ENCODE measurements at regions not wholly inside any gene's neighbourhood (a gene's known extent, or its start where the extent isn't known, plus 50 kb on each side); places are given as distances from the start of the nearest gene placed in this dataset.

DNA sequence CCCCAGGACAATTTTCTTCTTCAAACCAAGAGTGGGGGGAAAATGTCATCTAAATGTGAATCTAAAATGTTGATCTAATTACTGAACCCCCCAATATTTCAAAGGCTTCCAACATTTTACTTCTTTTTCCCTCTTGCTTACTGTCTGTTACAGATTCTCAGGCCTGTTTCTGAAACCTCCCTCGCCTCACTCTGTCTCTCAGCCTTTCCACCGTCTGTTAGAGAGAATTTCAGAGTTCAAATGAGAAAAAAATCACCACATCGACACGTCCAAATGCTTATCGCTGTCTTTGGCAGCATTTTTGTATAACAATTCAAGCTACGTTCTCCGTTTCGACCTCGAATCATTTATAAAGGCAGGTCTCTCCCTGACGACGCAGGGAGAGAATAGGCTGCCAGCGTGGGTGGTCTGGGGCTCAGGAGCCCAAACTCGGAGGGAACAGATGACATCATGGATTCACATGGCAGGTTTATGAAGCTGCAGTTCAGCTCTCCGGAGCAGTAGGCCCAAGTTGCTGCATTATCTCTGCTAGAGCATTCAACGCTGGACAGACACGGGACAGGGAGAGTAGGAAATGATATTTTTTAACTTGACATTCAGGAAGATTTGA, 139.8 kb downstream of the GAS1 start:
- TF ChIP-seq, protein P1, sequence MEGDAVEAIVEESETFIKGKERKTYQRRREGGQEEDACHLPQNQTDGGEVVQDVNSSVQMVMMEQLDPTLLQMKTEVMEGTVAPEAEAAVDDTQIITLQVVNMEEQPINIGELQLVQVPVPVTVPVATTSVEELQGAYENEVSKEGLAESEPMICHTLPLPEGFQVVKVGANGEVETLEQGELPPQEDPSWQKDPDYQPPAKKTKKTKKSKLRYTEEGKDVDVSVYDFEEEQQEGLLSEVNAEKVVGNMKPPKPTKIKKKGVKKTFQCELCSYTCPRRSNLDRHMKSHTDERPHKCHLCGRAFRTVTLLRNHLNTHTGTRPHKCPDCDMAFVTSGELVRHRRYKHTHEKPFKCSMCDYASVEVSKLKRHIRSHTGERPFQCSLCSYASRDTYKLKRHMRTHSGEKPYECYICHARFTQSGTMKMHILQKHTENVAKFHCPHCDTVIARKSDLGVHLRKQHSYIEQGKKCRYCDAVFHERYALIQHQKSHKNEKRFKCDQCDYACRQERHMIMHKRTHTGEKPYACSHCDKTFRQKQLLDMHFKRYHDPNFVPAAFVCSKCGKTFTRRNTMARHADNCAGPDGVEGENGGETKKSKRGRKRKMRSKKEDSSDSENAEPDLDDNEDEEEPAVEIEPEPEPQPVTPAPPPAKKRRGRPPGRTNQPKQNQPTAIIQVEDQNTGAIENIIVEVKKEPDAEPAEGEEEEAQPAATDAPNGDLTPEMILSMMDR (IDR thresholded peaks at IDR 0.05) = no peak

DNA sequence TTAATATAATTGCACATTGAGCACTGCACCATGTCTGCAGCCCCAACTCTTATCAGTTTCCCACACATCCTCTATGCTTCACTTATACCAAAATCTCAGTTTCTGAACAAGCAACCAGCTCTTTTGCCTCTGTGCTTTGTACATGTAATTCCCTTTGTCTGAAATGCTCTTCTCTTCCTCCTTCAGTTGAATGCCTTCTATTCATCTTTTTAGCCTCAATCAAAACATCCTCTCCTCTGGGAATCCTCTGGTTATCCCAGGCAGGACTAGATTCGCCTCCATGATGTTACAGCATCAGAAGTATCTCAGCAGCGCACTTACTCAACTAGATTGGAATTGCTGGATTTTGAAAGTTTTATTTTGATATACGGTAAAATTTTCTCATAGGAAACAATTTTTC, 143.3 kb downstream of the GAS1 start:
- TF ChIP-seq, protein P1 (IDR thresholded peaks at IDR 0.05) = no peak

DNA sequence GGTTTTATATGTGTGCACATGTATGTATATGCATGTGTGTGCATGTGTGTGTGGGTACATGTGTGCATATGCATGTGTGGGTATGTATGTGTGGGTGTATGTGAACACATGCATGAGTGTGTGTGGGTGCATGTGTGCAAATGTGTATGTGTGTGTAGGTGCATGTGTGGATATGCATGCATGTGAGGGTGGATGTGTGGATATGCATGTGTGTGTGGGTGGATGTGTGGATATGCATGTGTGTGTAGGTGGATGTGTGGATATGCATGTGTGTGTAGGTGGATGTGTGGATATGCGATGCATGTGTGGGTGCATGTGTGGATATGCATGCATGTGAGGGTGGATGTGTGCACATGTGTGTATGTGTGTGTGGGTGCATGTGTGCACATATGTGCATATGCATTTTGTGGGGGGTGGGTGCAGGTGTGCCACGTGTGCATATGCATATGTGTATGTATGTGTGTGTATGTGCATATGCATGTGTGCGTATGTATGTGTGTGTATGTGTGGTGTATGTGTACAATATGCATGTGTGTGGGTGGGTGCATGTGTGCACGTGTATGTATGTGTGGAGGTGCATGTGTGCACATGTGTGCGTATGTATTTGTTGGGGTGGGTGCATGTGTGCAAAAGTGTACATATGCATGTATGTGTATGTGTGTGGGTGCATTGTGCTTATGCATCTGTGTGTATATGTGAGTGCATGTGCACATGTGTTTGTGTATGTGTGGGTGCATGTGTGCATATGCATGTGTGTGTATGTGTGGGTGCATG, 144.2 kb downstream of the GAS1 start:
- TF ChIP-seq, protein P1 (IDR thresholded peaks at IDR 0.05) = no peak

DNA sequence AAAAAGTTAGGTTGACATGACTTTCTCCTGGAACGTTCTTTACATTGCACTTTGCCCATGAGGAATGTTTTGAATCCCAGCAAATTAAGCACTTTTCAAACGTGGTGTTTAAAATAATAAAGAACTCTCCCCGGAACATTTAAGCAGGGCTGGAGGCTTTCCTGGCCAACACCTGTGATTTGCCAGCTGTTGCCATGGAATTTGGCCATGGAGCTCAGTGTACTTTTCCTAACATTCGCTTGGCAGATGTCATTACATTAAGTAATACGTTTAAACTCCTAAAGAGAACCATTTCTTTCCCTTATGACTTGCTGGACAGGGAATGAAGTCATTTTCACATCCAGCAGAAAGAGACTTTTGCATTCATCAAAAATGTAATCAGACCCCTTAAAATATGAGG, 146.1 kb downstream of the GAS1 start:
- TF ChIP-seq, protein P1 (IDR thresholded peaks at IDR 0.05) = no peak

DNA sequence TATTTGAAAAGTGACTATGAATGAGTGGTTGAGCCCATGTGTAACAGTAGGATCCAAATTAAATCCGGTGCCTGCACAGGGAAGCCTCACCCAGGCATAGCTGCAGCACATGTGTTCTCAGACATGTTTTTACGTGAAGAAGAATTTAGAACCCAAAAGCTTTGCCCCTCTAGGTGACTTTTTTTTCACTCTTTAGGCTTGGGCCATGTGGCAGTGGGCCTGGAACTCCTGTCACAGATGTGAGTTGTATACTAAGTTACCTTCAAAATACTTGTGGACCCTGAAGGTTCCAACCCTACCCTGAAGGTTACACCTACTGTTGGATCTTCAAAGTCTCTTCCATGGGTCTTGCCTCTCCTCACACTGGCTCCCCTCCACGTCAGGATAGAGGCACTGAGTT, 146.6 kb downstream of the GAS1 start:
- TF ChIP-seq, protein P1 (IDR thresholded peaks at IDR 0.05) = no peak

DNA sequence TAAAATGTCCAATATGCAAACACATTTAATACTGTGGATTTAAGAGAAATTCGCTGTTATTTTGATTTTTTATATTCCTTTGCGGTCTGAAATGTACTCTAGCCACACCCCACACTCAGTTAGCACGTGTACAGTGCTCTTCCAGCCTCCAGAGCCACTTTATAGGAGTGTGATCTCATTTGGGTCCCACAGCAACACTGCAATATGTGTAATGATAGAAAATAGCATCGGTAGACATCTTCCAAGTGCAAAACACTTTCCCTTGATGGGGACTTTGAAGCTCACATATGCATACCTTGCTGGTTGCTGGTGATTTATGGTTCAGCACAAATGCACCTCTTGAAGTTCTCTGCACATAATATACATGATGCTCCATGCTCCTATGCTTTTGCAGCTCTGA, 148.3 kb downstream of the GAS1 start:
- TF ChIP-seq, protein P1 (IDR thresholded peaks at IDR 0.05) = no peak

DNA sequence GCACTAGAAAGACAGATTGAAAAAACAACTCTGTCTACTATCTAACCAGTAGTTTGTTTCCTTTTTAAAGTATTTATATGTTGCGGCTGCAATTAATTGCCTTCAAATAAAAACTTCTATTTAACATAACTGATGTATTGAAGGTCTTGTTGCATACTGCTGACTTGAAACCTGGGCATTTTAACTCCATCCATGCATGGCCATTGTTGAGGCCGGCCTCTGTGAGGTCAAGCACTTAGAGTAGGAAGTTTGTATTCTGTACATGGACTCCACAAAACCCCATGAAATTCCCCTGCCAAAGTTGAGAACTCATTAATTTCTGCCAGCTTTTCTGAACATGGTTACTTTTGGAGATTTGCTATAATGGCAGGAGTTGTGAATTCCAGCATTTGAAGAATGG, 150.6 kb downstream of the GAS1 start:
- TF ChIP-seq, protein P1 (IDR thresholded peaks at IDR 0.05) = no peak
